ENCODE measurements at regions not wholly inside any gene's neighbourhood (a gene's known extent, or its start where the extent isn't known, plus 50 kb on each side); places are given as distances from the start of the nearest gene placed in this dataset.

DNA sequence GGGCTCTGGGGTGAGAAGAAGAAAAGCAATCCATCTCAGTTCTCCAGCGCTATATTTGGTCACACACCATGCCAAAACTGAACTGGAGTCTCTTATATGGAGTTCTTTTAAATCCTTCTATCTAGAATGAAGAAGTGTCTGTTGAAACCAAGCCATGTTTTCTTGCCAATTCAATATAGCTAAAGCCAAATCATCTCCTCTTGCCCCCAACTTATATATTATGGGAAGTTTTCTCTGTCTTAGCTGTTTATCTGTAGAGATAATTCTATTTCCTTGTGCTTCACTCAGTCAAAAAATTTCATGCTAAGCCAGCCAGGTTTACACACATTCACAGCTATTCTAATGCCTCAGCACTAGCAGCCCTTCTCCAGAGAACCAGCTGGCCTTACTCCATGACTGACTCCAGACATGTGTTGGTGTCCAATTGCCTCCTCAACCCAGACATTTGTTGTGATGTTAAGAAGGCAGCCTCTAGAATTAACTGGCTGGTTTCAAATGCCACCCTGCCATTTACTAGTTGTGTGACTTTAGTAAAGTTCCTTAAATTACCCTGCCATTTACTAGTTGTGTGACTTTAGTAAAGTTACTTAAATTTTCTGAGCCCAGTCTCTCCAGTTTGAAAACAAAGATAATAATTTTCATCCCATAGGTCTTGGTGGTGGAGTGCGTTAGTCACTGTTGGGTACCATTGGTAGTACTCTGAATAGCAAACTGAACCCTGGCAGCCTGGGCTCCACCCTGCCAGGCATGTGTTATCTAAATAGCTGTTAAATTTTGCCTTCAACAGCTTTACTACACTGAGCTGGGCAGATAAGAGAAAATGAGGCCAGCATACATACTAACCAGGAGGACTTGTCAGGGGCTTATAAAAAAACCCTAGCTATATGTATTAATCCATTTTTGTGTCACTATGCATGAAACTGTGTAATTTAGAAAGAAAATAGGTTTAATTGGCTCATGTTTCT is 525.1 kb downstream of the LMO7 start:
- no peak for DNase-seq

DNA sequence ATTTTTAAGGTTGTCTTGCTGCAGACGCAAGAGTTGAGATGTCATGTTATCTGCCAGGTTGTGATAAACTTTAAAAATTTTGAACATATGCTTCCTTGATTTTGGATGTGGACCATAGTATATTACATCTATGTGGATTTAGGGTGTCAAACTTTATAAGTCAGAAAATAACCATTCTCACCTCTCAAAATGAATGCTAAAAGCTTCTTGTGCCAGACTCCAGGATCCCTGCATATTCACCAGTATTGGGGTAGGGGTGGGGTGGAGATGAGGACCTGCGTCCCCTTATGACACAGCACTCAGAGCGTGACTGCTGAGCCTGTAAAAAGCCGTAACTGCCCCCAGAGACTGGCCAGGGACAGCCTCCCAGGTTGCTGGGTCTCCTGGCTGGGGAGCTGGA is 524.4 kb downstream of the LMO7 start:
- no peak for DNase-seq

DNA sequence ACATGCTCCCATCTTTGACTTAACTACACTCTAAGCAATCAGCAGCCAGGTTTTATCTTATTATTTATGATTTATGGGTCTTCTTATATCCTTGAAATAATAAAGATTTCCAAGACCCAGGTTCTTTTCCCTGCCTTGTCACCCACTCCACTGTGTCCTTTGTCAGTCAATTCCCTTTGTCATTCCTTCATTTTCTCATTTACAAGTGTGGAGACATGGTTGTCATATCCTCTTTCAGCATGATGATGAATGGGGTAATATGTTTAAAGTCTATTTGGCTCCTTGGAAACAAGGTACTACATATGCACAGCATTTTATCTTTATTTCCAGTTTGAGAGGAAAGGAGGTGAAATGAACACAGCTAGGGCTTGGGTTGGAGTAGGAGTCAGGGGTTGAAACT is 521.8 kb downstream of the LMO7 start:
- DNase-seq: no peak

DNA sequence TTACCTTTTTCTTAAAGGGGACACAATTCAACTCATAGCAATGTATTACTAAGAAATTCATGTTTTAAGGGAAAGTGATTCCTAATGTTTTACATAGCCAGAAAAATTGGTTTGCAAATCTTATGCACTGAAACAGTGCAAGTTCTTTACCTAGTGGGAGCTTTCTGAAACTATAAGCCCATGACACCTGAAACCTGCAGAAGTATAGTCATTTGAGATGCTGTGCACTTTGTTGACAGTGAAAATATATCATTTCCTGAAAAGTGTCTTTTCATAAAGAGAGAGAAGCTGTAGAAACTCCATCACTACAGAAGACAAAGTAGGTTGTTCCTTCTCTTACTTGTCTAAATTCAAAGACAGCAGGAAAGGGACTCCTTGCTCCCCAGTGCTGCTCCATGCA is 517.1 kb downstream of the LMO7 start:
- DNase-seq: no peak

DNA sequence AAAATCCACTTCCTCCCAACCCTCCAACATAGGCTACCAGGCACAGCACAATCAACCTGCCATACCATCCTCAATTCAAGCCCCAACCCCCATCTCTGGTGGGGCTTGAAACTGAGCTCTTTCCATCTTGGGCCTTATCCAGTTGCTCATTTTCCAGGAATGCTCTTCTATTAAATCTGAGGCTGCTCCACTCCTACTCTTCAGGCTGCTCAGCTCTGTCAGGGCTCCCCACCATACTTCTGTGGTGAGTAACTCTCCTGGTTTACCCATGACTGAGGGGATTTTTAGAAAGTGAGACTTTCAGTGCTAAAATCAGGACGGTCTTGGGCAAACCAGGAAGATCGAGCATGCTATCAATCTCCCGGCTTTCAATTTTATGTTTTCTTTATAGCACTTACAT is 512.8 kb downstream of the LMO7 start:
- DNase-seq: no peak

DNA sequence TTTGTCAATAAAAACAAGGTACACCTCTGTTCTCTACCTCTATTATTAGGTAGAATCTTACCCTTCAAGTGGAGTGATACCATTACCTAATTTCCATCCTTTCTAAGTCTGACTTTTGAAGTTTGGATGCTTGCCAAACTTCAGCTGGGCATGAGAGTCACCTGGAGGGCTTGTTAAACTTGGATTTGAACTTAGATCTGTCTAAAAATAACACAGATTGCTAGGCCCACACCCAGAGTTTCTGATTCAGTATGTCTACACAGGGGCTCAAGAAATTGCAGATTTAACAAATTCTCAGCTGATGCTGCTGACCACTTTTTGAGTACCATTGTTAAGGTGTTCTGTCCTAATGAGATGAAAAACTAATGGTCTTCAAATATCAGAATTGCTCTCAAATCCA is 512.2 kb downstream of the LMO7 start:
- DNase-seq: no peak

DNA sequence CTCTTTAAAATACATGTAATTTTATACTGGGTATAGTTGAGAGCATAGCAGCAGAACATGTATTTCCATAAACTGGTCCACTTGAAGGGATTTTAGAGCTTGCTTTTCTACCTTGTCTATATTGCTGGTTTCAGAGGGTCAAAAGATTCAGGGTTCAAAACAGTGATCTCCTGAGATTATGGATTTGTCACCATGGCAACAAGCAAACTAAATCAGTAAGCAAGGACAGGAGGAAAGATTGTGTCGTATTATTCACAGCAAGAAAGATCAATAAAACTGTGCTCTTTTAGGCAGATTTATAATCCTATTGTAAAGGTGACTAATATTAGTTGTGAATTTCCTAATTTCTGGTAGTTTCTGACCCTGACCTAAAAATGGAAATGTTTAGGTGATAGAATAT is 496.4 kb downstream of the LMO7 start:
- DNase-seq: no peak

DNA sequence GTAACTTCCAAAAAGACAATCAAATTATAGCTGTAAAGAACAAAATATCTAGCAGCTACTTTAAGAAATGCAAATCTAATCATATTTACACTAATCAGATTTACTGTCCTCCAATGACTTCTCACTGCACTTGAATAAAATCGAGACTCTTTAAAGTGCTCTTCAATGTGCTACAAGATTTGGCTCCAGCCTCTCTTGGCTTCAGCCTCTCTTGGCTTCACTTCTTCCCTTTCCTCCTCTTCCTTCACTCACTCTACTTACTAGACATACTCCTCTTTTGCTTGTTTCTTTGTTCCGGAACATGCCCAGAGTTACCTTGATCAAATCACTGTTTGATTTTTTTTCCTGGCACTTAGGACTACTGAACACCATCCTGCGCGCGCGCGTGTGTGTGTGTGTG is 495.4 kb downstream of the LMO7 start:
- no peak for DNase-seq

DNA sequence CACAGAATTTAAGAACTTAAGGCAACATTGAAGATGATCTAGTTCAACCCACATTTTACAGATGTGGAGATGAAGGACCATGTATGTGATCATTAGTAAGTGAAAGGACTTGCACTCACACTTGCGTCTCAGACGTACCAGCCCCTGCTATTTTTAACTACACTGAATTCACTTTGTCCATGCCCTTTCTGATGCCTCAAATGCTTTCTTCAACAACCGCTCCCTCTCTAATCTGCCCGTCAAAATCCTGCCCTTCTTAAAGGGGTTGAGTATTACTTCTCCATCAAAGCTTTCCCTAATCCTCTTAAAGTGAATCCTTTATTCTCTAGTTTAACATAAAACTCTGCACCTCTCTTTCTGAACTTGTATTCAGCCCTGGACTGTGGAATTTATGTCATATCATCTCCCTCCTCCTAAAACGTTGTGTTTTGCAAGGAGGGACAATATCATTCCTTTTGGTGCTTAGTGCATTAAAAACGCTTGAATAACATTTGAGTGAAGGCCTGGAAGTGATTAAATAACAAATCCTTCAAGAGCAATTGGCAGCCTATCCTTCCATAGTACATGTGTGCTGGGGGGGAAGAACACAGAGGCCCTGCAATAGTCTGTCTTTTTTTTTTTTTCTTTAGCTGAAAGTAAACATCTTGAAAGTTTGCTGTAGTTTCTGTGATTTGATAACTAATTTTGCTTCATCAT is 493.3 kb downstream of the LMO7 start:
- DNase-seq: no peak

DNA sequence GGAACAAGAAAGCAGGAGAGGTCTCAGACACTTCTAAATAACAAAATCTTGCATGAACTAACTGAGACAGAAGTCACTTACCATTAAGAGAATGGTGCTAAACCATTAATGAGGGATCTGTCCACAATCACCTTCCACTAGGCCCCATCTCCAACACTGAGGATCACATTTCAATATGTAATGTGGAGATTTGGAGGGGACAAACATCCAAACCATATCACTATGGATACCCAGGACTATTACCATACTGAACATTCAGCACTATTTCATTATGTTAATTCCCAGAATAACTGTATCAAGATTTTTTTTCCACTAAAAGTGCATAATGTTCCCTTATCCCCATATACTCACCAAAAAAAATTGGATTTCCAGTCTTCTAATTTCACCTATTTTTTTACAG is 491.8 kb downstream of the LMO7 start:
- no peak for DNase-seq

DNA sequence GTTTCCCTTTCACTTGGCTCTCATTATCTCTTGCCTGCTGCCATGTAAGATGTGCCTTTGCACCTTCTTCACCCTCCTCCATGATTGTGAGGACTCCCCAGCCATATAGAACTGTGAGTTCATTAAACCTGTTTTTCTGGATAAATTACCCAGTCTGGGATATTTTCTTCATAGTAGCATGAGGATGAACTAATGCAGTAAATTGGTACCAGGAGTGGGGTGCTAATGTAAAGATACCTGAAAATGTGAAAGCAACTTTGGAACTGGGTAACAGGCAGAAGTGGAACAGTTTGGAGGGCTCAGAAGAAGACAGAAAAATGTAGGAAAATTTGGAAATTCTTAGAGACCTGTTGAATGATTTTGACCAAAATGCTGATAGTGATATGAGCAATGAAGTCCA is 487.4 kb downstream of the LMO7 start:
- no peak for DNase-seq

DNA sequence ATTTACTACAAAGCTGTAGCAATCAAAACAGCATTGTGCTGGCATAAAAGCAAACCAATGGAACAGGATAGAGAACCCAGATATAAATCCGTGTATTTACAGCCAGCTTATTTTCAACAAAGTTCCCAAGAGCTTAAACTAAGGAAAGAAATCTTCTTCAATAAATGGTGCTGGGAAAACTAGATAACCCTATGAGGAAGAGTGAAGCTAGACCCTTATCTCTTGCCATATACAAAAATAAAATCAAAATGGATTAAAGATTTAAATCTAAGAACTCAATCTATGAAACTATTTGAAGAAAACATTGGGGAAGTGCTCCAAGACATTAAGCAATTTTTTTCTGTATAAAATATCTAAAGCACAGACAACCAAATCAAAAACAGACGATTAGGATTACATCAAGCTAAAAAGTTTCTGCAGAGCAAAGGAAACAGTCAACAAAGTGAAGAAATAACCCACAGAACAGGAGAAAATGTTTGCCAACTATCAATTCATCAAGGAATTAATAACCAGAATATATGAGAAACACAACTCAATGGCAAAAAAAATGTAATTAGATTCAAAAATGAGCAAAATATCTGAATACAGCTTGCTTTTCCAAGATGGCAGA is 480.7 kb downstream of the LMO7 start:
- no peak for DNase-seq

DNA sequence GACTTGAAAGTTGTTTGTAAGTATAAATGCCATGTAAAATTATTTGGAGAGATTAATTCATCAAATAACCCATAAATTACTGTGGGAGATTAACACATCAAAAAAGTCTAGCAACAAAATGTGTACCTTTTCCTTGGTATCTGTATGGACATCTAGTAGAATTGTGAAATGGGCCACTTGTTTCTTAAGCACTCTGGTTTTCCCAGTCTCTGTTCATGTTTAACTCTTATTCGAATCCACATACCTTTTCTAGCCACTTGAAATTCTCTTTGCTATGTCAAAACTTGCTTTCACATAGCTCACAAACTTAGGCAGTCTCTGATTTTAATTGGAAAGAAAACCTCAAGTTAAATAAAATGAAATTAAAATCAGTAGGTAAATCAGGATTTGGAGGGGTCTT is 470.6 kb downstream of the LMO7 start:
- no peak for DNase-seq

DNA sequence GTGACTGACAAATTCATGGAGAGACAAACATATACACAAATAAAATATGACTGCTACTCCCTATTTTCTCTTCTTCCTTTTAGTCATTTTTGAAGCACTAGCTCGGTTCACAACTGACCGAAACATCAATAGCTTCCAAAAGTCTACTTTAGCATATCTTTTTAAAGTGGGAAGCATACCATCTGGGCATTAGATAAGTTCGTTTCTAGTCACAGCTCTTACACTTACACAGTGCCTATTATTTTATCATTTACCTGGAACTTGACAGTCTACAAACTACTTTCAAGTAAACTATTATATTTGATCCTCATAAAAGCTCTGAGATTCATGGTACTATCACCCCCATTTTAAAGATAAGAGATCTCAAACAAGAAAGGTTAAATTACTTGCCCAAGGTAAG is 458.5 kb downstream of the LMO7 start:
- DNase-seq: no peak

DNA sequence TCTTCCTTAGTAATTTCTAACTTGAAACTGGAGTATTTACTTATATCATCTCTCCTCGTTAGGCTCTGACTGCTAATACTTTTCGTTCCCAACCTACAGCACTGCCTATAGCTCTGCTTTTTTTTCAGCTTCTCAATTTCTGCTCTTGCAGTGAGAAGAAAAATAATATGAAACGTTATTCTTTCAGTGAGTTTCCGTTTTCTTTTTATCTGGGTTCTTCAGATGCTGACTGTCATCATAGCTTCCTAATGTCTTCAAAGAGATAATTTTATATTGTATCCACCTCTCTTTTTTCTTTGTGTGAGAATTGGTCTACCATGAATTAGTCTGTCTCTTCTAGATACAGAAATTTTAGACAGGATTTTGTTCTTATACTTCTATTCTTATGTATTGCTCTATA is 454.9 kb downstream of the LMO7 start:
- DNase-seq: no peak

DNA sequence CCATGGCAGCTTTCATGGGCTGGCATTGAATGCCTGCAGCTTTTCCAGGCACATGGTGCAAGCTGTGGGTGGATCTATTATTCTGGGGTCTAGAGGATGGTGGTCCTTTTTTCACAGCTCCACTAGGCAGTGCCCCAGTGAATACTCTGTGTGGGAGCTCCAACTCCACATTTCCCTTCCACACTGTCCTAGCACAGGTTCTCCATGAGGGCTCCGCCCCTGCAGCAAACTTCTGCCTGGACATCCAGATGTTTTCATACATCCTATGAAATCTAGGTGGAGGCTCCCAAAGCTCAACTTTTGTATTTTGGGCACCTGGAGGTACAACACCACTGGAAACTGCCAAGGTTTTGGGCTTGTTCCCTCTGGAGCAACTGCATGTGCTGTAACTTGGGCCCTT is 450.6 kb downstream of the LMO7 start:
- no peak for DNase-seq

DNA sequence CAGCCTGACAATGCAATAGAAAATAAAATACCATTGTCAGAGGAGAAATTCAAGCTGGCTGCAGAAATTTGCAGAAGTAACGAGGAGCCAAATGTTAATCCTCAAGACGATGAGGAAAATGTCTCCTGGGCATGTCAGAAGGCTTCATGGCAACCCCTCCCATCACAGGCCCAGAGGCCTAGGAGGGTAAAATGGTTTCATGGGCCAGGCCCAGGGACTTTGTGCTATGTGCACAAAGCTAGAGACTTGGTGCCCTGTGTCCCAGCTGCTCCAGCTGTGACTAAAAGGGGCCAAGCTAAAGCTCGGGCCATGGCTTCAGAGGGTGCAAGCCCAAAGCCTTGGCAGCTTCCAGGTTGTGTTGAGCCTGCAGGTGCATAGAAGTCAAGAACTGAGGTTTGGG is 431.7 kb downstream of the LMO7 start:
- no peak for DNase-seq

DNA sequence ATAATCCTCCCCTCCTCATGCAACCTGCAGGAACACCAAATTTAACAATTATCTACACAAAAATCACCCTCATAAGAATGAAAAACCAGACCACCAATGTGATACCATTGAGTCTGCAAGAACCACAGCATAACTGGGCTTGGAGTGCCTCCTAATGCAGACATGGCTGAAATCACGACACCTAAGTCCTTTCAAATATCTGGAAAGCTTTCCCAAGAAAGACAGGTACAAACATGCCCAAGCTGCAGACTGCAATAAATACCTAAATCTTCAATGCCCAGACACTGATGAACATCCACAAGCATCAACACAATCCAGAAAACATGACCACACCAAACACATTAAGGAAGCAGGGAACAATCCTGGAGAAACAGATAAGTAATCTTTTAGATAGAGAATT is 417.1 kb downstream of the LMO7 start:
- no peak for DNase-seq

DNA sequence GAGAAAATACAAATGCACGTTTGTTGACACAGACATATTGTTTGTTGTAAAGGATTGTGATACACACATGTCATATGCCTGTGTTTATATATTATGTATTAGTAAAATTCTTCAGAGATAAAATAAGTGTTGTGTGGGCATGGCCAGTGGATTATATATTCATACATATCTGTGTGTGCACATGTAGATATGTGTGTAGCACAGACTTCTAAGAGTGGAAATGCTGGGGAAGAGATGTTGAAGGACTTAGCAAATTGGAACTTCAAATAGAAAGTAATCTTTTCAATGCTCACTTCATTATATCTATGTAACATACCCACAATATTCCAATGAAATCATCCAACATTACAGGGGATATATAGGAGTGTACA is 413.2 kb downstream of the LMO7 start:
- DNase-seq: no peak

DNA sequence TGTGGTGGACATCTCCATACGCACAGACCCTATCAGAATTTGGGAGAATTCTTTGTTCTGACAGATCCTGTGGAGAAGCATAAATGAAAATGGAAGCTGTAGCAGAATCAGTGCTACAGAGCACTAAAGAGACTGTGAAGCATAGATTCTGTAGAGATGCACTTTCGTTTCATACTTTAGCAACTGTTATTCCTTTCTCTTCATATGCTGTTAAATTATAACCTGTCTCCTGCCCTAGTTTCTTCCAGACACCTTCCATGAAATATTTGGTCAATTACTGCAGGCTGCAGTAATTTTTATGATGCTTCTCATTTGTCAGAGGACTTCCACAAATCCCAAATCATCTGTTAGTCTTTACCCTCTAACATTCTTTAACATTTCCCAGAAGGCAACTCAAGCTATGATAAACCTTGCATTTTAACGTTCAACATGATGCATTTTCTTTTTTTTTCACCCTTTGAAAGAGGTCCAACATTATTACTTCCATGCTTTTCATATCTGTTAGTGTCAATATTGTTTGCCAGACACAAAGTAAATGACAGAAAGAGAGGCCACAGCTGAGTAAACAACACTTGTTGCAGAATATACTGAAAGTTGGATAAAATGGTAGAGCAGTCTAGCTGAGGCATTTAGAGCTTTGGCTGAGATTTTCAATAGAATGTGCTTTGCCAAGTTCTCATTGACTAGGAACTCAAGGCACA is 412.7 kb downstream of the LMO7 start:
- no peak for DNase-seq

DNA sequence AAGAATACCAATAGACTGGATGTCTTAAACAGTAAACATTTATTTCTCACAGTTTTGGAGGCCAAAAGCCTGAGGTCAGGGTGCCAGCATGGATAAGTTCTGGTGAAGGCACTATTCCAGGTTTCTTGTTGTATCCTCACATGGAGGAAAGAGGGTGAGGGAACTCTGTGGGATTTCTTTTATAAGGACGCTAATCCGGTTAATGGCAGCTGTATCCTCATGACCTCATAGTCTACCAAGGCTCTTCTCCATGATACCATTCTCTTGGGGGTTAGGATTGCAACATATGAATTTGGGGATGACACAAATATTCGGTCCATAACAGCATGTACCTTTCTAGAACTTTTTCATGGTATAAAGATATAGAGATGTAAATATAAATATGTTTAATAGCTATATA is 412.0 kb downstream of the LMO7 start:
- DNase-seq: no peak

DNA sequence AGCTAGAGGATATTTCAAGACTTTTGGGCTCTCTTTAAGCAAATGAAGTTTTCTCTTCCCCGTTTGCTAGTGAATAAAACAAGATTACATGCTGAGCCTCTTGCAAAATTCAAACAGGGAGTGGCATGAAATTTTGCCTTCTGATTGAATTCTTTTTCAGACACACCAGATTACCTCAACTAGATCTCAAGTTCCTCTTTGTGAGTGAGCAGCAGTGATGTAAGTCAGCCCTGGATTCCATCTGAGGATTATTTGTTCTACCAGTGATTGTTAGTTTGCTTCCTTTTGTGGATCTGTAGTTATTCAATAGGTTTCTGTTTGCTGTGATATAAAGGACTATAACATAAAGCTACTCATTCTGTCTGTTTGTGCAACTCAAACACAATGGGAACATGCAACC is 407.7 kb downstream of the LMO7 start:
- DNase-seq: no peak

DNA sequence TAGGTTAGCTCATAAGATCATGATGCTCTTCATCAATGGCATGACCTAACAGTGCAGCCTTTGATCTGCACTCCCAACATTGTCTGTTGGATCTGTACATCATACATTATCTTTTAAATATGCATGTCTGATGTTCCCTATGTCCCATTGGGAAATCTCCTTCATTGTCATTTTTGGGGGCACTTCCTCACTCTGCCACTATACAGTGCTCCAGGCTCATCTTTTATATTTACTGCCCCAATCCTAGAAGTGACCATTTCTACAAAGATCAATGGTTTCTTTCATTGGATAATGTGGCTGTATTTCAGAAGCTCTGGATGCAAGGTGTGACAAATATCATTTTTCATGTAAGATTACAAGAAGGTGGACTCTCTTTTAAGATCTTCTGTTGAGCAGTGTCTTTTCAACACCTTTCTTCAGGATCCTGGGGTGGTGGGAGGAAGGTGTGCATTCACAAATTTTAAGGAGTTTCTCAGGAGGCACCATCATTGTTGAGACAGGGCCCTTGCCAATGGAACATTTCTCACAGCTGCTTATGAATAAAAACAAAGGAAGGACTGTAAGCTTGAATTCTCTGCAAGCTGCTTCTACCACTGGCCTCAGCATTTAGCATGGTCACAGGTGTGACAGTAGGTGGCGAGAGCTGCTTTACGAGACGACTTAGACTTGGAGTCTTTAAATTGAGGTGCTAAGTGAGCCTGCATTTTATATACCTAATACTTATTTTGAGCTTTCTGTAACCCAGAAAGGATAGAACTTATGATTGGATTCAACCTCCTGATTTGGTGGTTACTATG is 403.0 kb downstream of the LMO7 start:
- no peak for DNase-seq
